ENCODE measurements at regions not wholly inside any gene's neighbourhood (a gene's known extent, or its start where the extent isn't known, plus 50 kb on each side); places are given as distances from the start of the nearest gene placed in this dataset.

DNA sequence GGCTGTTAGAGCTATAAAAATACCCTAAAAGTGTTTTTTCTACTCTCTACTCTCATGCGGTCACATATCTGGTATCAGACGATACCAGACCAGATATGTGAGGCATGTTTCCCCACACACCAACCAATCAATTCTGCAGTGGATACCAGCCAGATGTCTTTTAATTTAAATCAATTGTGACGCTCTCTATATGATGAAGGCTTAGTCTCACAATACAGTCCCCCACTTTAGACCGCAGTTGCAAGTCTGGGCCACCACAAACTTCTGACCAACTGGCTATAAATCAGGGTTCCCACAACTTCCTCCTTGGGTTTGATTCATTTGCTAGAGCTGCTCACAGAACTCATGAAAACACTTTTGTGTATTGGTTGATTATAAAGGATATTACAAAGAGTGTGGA, 586.1 kb upstream of the ZP4 start:
- TF ChIP-seq CTCF (conservative IDR thresholded peaks at IDR 0.05) = no peak
- TF ChIP-seq ZFX (IDR thresholded peaks at IDR 0.05) = no peak
